ENCODE measurements at regions not wholly inside any gene's neighbourhood (a gene's known extent, or its start where the extent isn't known, plus 50 kb on each side); places are given as distances from the start of the nearest gene placed in this dataset.

- TF ChIP-seq ARNT (IDR thresholded peaks at IDR 0.05) (no peak), BHLHE40 (IDR thresholded peaks at IDR 0.05; ENCODE audit: borderline replicate concordance) (no peak), ELF4 (IDR thresholded peaks at IDR 0.05) (no peak), SUZ12 (IDR thresholded peaks at IDR 0.05) (no peak), HDGF (IDR thresholded peaks at IDR 0.05; ENCODE audit: borderline replicate concordance) (no peak), NFRKB (IDR thresholded peaks at IDR 0.05) (no peak), FOXA1 (IDR thresholded peaks at IDR 0.05) (no peak), SP1 (IDR thresholded peaks at IDR 0.05) (no peak)
Observed at GRCh38 chr2:122949523-122949922, 1075.6 kb upstream of the CNTNAP5 start.

All from HEK293T (cell line).